Astrocyte of the cerebellum (primary cell): ENCODE measurements at regions not wholly inside any gene's neighbourhood (a gene's known extent, or its start where the extent isn't known, plus 50 kb on each side); places are given as distances from the start of the nearest gene placed in this dataset.

ENCODE experiments used
- DNase-seq: peaks from one replicate; pipeline ENCODE4 v3.0.0-alpha.2; 2011; ENCODE audit warnings: low read depth
- H3K4me3 ChIP-seq: 2 replicates; pipeline ENCODE4 v1.5.1; 2011; ENCODE audit warnings: mild to moderate bottlenecking, low read depth, low read length, moderate library complexity
- CTCF ChIP-seq: IDR thresholded peaks from 2 replicates; pipeline ENCODE4 v1.5.1; 2012; ENCODE audit warnings: low read length, low read depth, moderate library complexity, mild to moderate bottlenecking; ENCODE audit errors: missing control alignments
- in situ Hi-C: cut with HindIII; loops from 2 replicates; pipeline ENCODE4 v1.10.0; 2017; ENCODE audit warnings: low sequenced_read_pairs

DNA sequence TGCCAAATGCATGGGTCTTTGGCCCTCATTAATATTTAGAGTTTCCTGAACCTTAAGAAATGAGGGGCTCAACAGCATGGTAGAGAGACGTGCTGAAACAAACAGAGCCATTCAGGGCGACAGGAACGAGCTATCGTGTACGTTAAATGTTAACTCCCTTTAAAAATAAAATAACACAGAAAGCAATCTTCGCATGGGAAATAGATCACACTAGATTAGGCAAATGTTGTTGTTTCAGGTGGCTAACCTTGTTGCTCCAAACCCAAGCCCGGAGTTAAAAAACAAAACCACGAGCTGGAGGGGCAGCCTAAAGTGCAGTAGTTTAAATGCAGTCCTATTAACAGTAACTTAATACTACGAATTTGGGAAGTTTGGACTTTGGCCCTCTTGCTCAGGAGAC is 177.4 kb upstream of the TRIB2 start:
- TF ChIP-seq CTCF, result no peak
- H3K4me3 ChIP-seq, result no peak overlapping the region
- in situ Hi-C loops, result no loop called here
- no peak for DNase-seq

- in situ Hi-C loops, result no loop called here
- DNase-seq, result no peak
Observed at GRCh38 chr2:12539776-12540562, 176.8 kb upstream of the TRIB2 start.

DNA sequence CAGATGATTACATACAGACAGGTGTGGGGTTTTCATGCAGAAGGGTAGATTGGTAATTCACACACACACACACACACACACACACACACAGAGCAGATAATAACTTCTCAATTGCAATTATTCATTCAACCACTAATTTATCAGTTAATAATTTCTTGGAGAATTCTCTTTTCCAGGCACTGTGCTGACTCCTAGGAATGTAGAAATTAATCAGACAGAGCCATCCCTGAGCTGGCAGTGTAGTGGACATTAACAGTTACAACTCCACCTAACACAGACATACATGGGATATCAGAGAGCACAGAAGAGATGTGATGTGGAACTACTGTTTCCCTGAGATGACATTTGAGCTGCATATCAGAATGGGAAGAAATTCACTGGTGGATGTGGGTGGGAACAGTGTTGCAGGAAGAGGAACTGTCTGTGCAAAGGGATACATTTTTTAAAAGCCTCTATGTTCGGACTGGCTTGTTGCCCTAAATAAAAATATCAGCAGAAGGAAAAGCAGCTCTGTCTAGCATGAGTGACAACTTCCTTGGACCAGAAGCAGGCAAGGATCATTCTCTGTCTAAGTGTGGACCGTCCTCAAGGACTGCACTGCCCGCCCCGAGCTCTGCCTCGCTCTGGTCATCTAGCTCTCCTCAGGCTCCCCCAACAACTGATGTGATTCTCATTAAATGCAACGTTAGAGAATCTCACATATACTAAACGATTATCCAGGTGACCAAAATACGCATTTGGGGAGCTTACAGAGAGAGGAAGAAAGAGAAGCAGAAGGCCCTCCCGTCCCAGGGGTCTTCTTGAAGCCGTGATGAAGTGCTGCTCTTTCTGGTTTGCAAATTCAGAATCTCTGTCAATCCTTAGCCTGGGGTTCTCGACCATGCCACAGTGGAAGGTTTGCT is 173.4 kb upstream of the TRIB2 start:
- no peak for DNase-seq
- in situ Hi-C loops, result no loop called here
- no peak overlapping the region for H3K4me3 ChIP-seq
- TF ChIP-seq CTCF, result no peak

More at GRCh38 chr2:12539776-12540562, 176.8 kb upstream of the TRIB2 start:
- no peak overlapping the region for H3K4me3 ChIP-seq
- TF ChIP-seq CTCF, result no peak

- no peak for DNase-seq
- no peak for TF ChIP-seq CTCF
Observed at GRCh38 chr2:12543978-12544558, 172.7 kb upstream of the TRIB2 start.

GRCh38 chr2:12547566-12548170 is 169.1 kb upstream of the TRIB2 start:
- no peak for TF ChIP-seq CTCF
- no peak overlapping the region for H3K4me3 ChIP-seq
- no peak for DNase-seq
- in situ Hi-C loops, result no loop called here

More at GRCh38 chr2:12543978-12544558, 172.7 kb upstream of the TRIB2 start:
- H3K4me3 ChIP-seq, result no peak overlapping the region
- in situ Hi-C loops, result no loop called here

GRCh38 chr2:12548906-12549305 is 167.8 kb upstream of the TRIB2 start:
- DNase-seq, result no peak
- no peak overlapping the region for H3K4me3 ChIP-seq
- no peak for TF ChIP-seq CTCF
- in situ Hi-C loops, result no loop called here
